HCT116 (cell line): ENCODE measurements at regions not wholly inside any gene's neighbourhood (a gene's known extent, or its start where the extent isn't known, plus 50 kb on each side); places are given as distances from the start of the nearest gene placed in this dataset.

Experiments used
- ATAC-seq: fragments of 200-7000 bp; cut with Tn5 transposase; 2 replicates; pipeline ENCODE4 v1.9.1; 2020; ENCODE audit warnings: mild to moderate bottlenecking, moderate library complexity
- BruUV-seq: library from RNA; stranded (reverse); fragments of 400-500 nt; replicated peaks from 2 replicates; lab custom pipeline; 2021; lab: Mats Ljungman, UMichigan
- CTCF ChIA-PET: fragments of 300-600 bp; sonication (Branson Sonifier 250); formaldehyde crosslinking; loops from one replicate; lab custom pipeline; 2021; ENCODE audit warnings: antibody characterized with exemption; lab: Charles Lee
- POLR2A ChIA-PET: fragments of 300-600, 350-600 bp; sonication (Branson Sonifier 250); formaldehyde crosslinking; loops from one replicate; lab custom pipeline; 2021; ENCODE audit warnings: antibody characterized with exemption; lab: Charles Lee
- RAD21 ChIA-PET, 2 experiments: fragments of 300-600 bp; sonication (Branson Sonifier 250); formaldehyde crosslinking; loops; one replicate each; lab custom pipeline; 2023; ENCODE audit warnings: low total read pairs in 2 of 2; ENCODE audit not compliant: uncharacterized antibody in 2 of 2, unreplicated experiment in 2 of 2, low non-redundant PET in 1 of 2; lab: Charles Lee
- DNase-seq: peaks from one replicate; pipeline ENCODE4 v3.0.0-alpha.2; 2010; ENCODE audit warnings: low read depth, low spot score
- H2AFZ ChIP-seq: fragments of 200-600 bp; shearing (Covaris generic), sonication (generic); 2 replicates; pipeline ENCODE4 v1.6.1; 2017; ENCODE audit warnings: low read depth, mixed run types, mixed read lengths, antibody characterized with exemption, low read length; ENCODE audit not compliant: poor library complexity, severe bottlenecking
- H3K27ac ChIP-seq: 2 replicates; pipeline ENCODE4 v1.5.1; 2012; ENCODE audit warnings: low read depth, low read length
- H3K27me3 ChIP-seq: fragments of 200-600 bp; sonication (generic); 2 replicates; pipeline ENCODE4 v1.6.1; 2016; ENCODE audit warnings: mixed run types, low read length, mixed read lengths; ENCODE audit not compliant: insufficient read depth
- H3K36me3 ChIP-seq, 2 experiments: fragments of 200-500 bp in 1 of 2; fragments of 200-600 bp in 1 of 2; sonication (Bioruptor generic) in 1 of 2; sonication (generic) in 1 of 2; 2 replicates each; pipeline versions ENCODE4 v1.5.1 to v1.6.1; 2014 to 2016; ENCODE audit warnings: low read length in 2 of 2, inconsistent platforms in 1 of 2, mixed read lengths in 1 of 2, mixed run types in 1 of 2; ENCODE audit not compliant: insufficient read depth in 2 of 2, control insufficient read depth in 1 of 2
- H3K4me1 ChIP-seq, 2 experiments: fragments of 200-600 bp in 1 of 2; sonication (generic) in 1 of 2; 2 replicates each; pipeline versions ENCODE4 v1.5.1 to v1.6.1; 2012 to 2017; ENCODE audit warnings: low read length in 2 of 2, inconsistent platforms in 1 of 2, mild to moderate bottlenecking in 1 of 2, mixed read lengths in 1 of 2, mixed run types in 1 of 2, moderate library complexity in 1 of 2; ENCODE audit not compliant: insufficient read depth in 2 of 2, control insufficient read depth in 1 of 2
- H3K4me2 ChIP-seq: fragments of 200-600 bp; sonication (generic); 2 replicates; pipeline ENCODE4 v1.6.1; 2017; ENCODE audit warnings: mixed run types, low read length, mixed read lengths
- H3K4me3 ChIP-seq, 2 experiments: fragments of 200-600 bp in 1 of 2; sonication (generic) in 1 of 2; replicated peaks in 1 of 2; 2 replicates each; pipeline ENCODE4 v1.5.1; 2011 to 2016; ENCODE audit warnings: low read length in 2 of 2, control low read depth in 1 of 2, low read depth in 1 of 2, mild to moderate bottlenecking in 1 of 2, mixed read lengths in 1 of 2, mixed run types in 1 of 2
- H3K79me2 ChIP-seq: fragments of 200-600 bp; sonication (generic); 2 replicates; pipeline ENCODE4 v1.6.1; 2017; ENCODE audit warnings: mild to moderate bottlenecking, mixed run types, low read length, moderate library complexity, mixed read lengths; ENCODE audit not compliant: insufficient read depth
- H3K9ac ChIP-seq: fragments of 200-600 bp; sonication (generic); 2 replicates; pipeline ENCODE4 v1.6.1; 2016; ENCODE audit warnings: low read length, mixed read lengths
- H3K9me2 ChIP-seq: fragments of 200-600 bp; sonication (generic), shearing (Covaris generic); 2 replicates; pipeline ENCODE4 v1.6.1; 2017; ENCODE audit warnings: mixed run types, mild to moderate bottlenecking, moderate library complexity; ENCODE audit not compliant: insufficient read depth
- H3K9me3 ChIP-seq, 2 experiments: fragments of 200-500 bp in 1 of 2; fragments of 200-600 bp in 1 of 2; sonication (Bioruptor generic) in 1 of 2; sonication (generic) in 1 of 2; 2 replicates each; pipeline ENCODE4 v1.6.1; 2014 to 2017; ENCODE audit warnings: low read length in 2 of 2, mixed read lengths in 2 of 2, inconsistent platforms in 1 of 2, low read depth in 1 of 2, mild to moderate bottlenecking in 1 of 2, mixed run types in 1 of 2, moderate library complexity in 1 of 2; ENCODE audit not compliant: control insufficient read depth in 1 of 2, insufficient read depth in 1 of 2
- H4K20me1 ChIP-seq: fragments of 200-600 bp; sonication (generic), shearing (Covaris generic); 2 replicates; pipeline ENCODE4 v1.6.1; 2017; ENCODE audit warnings: mixed run types, mild to moderate bottlenecking, moderate library complexity; ENCODE audit not compliant: insufficient read depth
- CBX3 ChIP-seq: IDR thresholded peaks from 2 replicates; pipeline ENCODE4 v1.6.1; 2012; ENCODE audit warnings: low read depth
- EGR1 ChIP-seq: IDR thresholded peaks from 2 replicates; pipeline ENCODE4 v1.6.1; 2012; ENCODE audit warnings: low read depth
- ELF1 ChIP-seq: IDR thresholded peaks from 2 replicates; pipeline ENCODE4 v1.6.1; 2012; ENCODE audit warnings: low read depth, borderline replicate concordance
- EZH2 ChIP-seq: fragments of 200-600 bp; sonication (generic); IDR thresholded peaks from 2 replicates; pipeline ENCODE4 v1.6.1; 2017; ENCODE audit warnings: antibody characterized with exemption, mixed run types
- EZH2phosphoT487 ChIP-seq: fragments of 200-600 bp; IDR thresholded peaks from 2 replicates; pipeline ENCODE4 v1.6.1; 2018; ENCODE audit warnings: antibody characterized with exemption, borderline replicate concordance
- JUND ChIP-seq: IDR thresholded peaks from 2 replicates; pipeline ENCODE4 v1.6.1; 2012
- POLR2AphosphoS5 ChIP-seq: IDR thresholded peaks from 2 replicates; pipeline ENCODE4 v1.6.1; 2011; ENCODE audit warnings: mild to moderate bottlenecking, low read depth, low read length, moderate library complexity
- REST ChIP-seq: IDR thresholded peaks from 2 replicates; pipeline ENCODE4 v1.6.1; 2012; ENCODE audit warnings: low read depth
- SIN3A ChIP-seq: IDR thresholded peaks from 2 replicates; pipeline ENCODE4 v1.6.1; 2012; ENCODE audit warnings: low read depth
- SP1 ChIP-seq: IDR thresholded peaks from 2 replicates; pipeline ENCODE4 v1.6.1; 2012; ENCODE audit warnings: low read depth
- SRF ChIP-seq: IDR thresholded peaks from 2 replicates; pipeline ENCODE4 v1.6.1; 2012; ENCODE audit warnings: low read depth
- TCF7L2 ChIP-seq: IDR thresholded peaks from 2 replicates; pipeline ENCODE4 v1.7.0; 2011; ENCODE audit warnings: borderline replicate concordance, inconsistent platforms; ENCODE audit not compliant: insufficient read depth, insufficient read length; ENCODE audit errors: extremely low read depth
- YY1 ChIP-seq: IDR thresholded peaks from 2 replicates; pipeline ENCODE4 v1.6.1; 2011; ENCODE audit warnings: low read length, low read depth, moderate library complexity, mild to moderate bottlenecking; ENCODE audit not compliant: insufficient replicate concordance; ENCODE audit errors: extremely low read depth
- ZBTB33 ChIP-seq: IDR thresholded peaks from 2 replicates; pipeline ENCODE4 v1.6.1; 2011; ENCODE audit warnings: mild to moderate bottlenecking, low read length, moderate library complexity; ENCODE audit not compliant: insufficient replicate concordance; ENCODE audit errors: extremely low read depth
- ZFX ChIP-seq: fragments of 450-650 bp; IDR thresholded peaks from 2 replicates; pipeline ENCODE4 v1.6.1; 2017
- ZNF274 ChIP-seq: fragments of 200-500 bp; sonication (Bioruptor generic); IDR thresholded peaks from 2 replicates; pipeline ENCODE4 v1.6.1; 2014; ENCODE audit warnings: mild to moderate bottlenecking, low read depth, low read length, inconsistent platforms
- intact Hi-C: fragments of 100-400 bp; cut with micrococcal nuclease; formaldehyde crosslinking; loops from 2 replicates; pipeline ENCODE4 v1.10.0; 2022
- TF ChIP-seq, protein P1 (sequence below): IDR thresholded peaks from 2 replicates; pipeline ENCODE4 v1.6.1; 2012
- TF ChIP-seq, protein P2 (sequence below): IDR thresholded peaks from 2 replicates; pipeline ENCODE4 v1.6.1; 2012
- TF ChIP-seq, protein P3 (sequence below), 3 experiments: fragments of 200-600 bp in 1 of 3; sonication (generic) in 1 of 3; IDR thresholded peaks in 2 of 3; conservative IDR thresholded peaks in 1 of 3; 2 replicates each; pipeline ENCODE4 v1.5.1; 2012 to 2017; ENCODE audit warnings: low read depth in 2 of 3, low read length in 2 of 3, antibody characterized with exemption in 1 of 3, borderline replicate concordance in 1 of 3, control low read depth in 1 of 3, mild to moderate bottlenecking in 1 of 3, mixed read lengths in 1 of 3, mixed run types in 1 of 3, moderate library complexity in 1 of 3; ENCODE audit not compliant: insufficient read depth in 1 of 3

GRCh38 chr2:236862961-236863728 lies 222.5 kb upstream of the COPS8 start:
- no peak for TF ChIP-seq TCF7L2
- TF ChIP-seq, protein P1, sequence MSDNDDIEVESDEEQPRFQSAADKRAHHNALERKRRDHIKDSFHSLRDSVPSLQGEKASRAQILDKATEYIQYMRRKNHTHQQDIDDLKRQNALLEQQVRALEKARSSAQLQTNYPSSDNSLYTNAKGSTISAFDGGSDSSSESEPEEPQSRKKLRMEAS: no peak
- TF ChIP-seq EZH2: no peak
- no peak for TF ChIP-seq ZFX
- no peak for TF ChIP-seq YY1
- TF ChIP-seq, protein P2, sequence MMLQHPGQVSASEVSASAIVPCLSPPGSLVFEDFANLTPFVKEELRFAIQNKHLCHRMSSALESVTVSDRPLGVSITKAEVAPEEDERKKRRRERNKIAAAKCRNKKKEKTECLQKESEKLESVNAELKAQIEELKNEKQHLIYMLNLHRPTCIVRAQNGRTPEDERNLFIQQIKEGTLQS: no peak
- TF ChIP-seq EGR1: no peak
- TF ChIP-seq POLR2AphosphoS5: no peak
- no peak for TF ChIP-seq SIN3A
- no peak for TF ChIP-seq CBX3
- no peak for TF ChIP-seq EZH2phosphoT487
- TF ChIP-seq JUND: no peak
- no peak for TF ChIP-seq ELF1
- TF ChIP-seq SP1: no peak
- TF ChIP-seq, protein P3, sequence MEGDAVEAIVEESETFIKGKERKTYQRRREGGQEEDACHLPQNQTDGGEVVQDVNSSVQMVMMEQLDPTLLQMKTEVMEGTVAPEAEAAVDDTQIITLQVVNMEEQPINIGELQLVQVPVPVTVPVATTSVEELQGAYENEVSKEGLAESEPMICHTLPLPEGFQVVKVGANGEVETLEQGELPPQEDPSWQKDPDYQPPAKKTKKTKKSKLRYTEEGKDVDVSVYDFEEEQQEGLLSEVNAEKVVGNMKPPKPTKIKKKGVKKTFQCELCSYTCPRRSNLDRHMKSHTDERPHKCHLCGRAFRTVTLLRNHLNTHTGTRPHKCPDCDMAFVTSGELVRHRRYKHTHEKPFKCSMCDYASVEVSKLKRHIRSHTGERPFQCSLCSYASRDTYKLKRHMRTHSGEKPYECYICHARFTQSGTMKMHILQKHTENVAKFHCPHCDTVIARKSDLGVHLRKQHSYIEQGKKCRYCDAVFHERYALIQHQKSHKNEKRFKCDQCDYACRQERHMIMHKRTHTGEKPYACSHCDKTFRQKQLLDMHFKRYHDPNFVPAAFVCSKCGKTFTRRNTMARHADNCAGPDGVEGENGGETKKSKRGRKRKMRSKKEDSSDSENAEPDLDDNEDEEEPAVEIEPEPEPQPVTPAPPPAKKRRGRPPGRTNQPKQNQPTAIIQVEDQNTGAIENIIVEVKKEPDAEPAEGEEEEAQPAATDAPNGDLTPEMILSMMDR (IDR thresholded peaks at IDR 0.05 in 2 of 3, conservative IDR thresholded peaks at IDR 0.05 in 1 of 3; ENCODE audit: borderline replicate concordance in 1 of 3, insufficient read depth in 1 of 3, low read depth in 2 of 3, low read length in 2 of 3): no peak
- TF ChIP-seq REST: no peak
- no peak for TF ChIP-seq ZBTB33
- no peak for TF ChIP-seq SRF
- TF ChIP-seq ZNF274: no peak
- H3K27ac ChIP-seq: no peak overlapping the region

More at GRCh38 chr2:236862961-236863728, 222.5 kb upstream of the COPS8 start:
- CTCF ChIA-PET: no interaction called here
- no peak overlapping the region for H3K4me2 ChIP-seq
- ATAC-seq: no peak
- no peaks in the 10 kb centered on the region for H4K20me1 ChIP-seq
- no TSS peak for BruUV-seq
- no peak overlapping the region for H2AFZ ChIP-seq
- intact Hi-C loops: no loop called here
- no peak overlapping the region for H3K9ac ChIP-seq
- no peaks in the 10 kb centered on the region for H3K9me3 ChIP-seq
- RAD21 ChIA-PET: no interaction called here
- peaks cover 32% of the 10 kb centered on the region for H3K27me3 ChIP-seq
- no peaks in the 10 kb centered on the region for H3K4me1 ChIP-seq
- no peak overlapping the region for H3K4me3 ChIP-seq
- no peaks in the 10 kb centered on the region for H3K36me3 ChIP-seq
- no peaks in the 10 kb centered on the region for H3K79me2 ChIP-seq
- DNase-seq: no peak
- POLR2A ChIA-PET: no interaction called here
- no peaks in the 10 kb centered on the region for H3K9me2 ChIP-seq
